Fibroblast of pulmonary artery (primary cell): ENCODE measurements at regions not wholly inside any gene's neighbourhood (a gene's known extent, or its start where the extent isn't known, plus 50 kb on each side); places are given as distances from the start of the nearest gene placed in this dataset.
"Not testable (repeated sequence)": the region's sequence is repeated elsewhere in the genome, so short reads cannot be mapped to it uniquely, and the experiment has no call there.

Experiments used
- DNase-seq: peaks from one replicate; pipeline ENCODE4 v3.0.0-alpha.2; 2010; ENCODE audit warnings: low read depth
- H3K4me3 ChIP-seq: replicated peaks from 2 replicates; pipeline ENCODE4 v1.5.1; 2011; ENCODE audit warnings: low read depth, mild to moderate bottlenecking, control low read depth, low read length, moderate library complexity
- TF ChIP-seq, protein P1 (sequence below): IDR thresholded peaks from 2 replicates; pipeline ENCODE4 v1.5.1; 2011; ENCODE audit warnings: mild to moderate bottlenecking, control low read depth, low read length, inconsistent platforms; ENCODE audit errors: missing control alignments

DNA sequence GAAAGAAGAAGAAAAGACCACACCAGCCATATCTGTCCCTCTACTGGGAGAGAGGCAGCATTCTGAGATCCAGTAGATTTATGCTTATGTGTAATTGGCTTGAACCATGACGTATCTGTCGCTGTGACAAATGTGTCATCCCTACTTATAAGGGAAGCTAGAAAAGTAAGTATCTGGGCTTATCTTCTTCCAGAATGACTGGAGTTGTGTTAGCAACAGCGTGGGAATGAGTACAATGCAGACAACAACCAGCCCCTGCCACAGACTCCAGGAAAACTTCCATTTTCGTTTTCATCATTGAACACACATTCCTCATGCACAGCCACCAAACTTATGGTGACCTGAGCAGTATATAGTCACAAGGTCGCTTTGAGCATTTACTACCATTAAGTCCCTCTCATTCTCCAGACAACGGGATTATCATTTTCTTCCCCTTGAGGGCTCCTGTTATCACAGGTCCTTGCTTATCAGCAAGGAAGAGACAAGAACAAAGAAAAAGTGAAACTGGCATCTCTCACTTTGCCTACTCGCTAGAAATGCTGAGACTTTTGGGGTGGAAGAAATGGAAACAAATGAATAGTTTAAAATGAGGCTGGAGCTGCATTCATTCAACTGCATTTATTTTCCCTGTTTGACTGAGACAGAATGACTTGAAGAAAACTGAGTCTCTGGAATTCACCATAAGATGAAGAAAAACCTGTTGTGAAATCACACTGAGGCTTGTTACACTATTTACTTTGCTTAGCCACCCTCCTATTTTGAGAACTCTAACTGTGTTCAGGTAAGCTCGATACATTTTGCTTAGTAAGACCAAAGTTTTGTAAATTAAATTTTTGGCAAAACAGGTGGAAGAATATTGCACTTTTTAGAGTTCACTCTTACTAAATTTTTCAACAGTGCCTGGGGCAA, 149.3 kb upstream of the FOXQ1 start:
- TF ChIP-seq, protein P1, sequence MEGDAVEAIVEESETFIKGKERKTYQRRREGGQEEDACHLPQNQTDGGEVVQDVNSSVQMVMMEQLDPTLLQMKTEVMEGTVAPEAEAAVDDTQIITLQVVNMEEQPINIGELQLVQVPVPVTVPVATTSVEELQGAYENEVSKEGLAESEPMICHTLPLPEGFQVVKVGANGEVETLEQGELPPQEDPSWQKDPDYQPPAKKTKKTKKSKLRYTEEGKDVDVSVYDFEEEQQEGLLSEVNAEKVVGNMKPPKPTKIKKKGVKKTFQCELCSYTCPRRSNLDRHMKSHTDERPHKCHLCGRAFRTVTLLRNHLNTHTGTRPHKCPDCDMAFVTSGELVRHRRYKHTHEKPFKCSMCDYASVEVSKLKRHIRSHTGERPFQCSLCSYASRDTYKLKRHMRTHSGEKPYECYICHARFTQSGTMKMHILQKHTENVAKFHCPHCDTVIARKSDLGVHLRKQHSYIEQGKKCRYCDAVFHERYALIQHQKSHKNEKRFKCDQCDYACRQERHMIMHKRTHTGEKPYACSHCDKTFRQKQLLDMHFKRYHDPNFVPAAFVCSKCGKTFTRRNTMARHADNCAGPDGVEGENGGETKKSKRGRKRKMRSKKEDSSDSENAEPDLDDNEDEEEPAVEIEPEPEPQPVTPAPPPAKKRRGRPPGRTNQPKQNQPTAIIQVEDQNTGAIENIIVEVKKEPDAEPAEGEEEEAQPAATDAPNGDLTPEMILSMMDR: no peak
- DNase-seq: no peak

DNA sequence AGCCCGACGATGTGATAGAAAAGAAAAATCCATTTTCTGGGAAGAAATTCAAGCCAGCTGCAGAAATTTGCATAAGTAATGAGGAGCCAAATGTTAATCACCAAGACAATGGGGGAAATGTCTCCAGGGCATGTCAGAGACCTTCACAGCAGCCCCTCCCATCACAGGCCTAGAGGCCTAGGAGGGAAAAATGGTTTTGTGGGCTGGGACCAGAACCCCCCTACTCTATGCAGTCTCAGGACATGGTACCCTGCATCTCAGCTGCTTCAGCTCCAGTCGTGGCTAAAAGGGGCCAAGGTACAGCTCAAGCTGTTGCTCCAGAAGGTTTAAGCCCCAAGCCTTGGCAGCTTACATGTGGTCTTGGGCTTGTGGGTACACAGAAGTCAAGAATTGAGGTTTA, 155.5 kb upstream of the FOXQ1 start:
- DNase-seq, H3K4me3 ChIP-seq: not testable (repeated sequence)

More for the DNA sequence above, 149.3 kb upstream of the FOXQ1 start:
- no peak overlapping the region for H3K4me3 ChIP-seq

DNA sequence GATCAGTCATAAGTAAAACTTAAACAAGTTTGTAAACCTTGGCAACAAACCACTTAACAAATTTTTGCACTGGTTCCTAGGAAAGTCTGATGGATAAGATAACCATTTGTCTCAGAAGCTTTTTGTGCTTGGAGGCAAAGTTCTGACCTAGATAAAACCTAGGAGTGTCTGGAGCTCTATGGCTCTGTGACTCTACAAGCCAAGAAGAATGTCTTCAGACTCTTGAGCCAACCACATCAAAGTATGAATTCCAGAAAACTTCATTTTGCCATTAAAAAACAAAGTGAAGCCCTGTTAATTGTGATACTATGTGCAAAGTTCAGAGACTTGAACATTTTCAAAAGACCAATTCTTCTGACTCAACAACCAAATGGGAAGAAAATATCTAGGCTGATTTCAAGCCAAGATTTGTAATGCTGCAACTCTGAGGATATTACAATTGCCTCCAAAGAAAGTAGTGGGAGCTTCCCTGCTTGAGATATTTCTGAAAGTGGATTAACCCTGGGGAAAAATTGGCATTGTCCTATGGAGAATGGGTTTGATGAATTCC, 158.1 kb upstream of the FOXQ1 start:
- no peak for DNase-seq
- no peak overlapping the region for H3K4me3 ChIP-seq
- TF ChIP-seq, protein P1: no peak

DNA sequence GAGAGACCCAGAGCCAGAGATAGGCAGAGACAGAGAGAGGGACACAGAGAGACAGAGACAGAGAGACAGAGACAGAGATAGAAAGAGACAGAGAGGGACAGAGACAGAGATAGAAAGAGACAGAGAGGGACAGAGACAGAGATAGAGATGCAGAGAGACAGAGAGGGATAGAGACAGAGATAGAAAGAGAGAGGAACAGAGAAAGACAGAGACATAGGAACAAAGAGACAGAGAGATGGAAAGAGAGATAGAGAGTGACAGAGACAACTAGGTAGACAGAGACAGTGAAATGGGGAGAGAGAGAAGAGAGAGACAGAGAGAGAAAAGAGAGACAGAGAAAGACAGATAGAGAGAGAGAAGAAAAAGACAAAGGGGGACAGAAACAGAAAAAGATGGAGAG, 165.4 kb upstream of the FOXQ1 start:
- H3K4me3 ChIP-seq: no peak overlapping the region
- TF ChIP-seq, protein P1: no peak
- no peak for DNase-seq

DNA sequence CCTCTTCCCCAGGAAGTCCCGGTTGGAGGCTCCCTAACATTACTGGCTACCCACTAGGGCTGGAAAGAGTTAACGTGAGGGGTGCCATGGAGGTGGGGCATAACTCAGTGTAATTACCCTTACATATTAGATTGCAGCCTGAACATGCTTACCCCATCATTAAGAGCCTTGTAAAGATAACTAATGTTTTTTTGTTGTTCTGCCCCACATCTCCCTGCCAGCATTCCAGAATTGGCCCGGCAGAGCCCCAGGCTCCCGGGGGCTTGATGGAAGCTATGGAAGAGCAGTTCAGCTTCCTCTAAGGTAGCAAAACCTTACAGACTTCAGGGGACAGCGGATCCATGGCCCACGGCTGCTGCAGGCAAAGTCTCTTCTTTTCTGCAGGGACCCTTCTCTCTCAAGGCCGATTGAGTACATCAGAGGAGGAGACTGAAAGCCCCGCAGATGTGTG, 166.1 kb upstream of the FOXQ1 start:
- DNase-seq: no peak
- no peak overlapping the region for H3K4me3 ChIP-seq
- TF ChIP-seq, protein P1: no peak

DNA sequence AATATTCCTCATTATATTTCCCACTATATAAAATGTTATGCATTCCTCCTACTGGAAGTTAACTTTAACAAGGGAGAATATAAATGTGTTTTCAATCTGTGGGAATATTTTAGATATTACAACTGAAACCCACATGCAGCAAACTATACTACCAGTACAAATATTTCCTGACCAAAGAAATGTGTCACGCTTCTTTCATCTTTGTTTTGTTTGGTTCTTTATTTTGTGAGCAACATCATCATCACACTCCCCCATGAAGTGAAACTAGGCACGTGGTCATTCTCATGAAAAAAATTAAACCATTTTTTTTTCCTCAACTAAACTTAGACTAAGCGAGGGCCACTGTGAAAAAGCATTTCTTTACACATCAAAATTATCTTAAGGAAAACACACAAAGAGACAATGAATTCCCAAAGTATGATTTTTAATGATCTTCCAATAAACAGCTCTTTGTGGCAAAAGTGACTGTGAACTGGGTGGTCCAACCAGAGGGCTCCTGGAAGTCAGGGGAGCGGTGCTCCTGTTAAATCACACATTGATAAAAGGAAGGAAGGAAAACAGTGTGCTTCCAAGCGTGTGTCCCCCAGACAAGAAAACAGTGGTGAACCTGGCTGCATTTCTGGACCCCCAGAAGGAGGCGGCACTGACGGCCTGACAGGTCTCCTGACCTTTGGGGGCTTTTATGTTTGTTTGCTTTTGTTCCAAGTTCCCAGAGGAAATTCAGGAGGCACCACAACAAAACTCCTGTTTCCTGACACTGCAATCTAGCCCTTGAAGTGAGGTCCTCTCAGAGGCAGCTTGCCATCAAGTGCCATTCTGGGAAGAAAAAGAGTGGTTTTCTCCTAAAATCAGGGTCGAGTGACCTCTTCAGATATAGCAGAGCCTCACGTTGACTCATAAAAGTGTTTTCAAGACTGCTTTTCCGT, 166.8 kb upstream of the FOXQ1 start:
- no peak overlapping the region for H3K4me3 ChIP-seq
- TF ChIP-seq, protein P1: no peak
- no peak for DNase-seq

DNA sequence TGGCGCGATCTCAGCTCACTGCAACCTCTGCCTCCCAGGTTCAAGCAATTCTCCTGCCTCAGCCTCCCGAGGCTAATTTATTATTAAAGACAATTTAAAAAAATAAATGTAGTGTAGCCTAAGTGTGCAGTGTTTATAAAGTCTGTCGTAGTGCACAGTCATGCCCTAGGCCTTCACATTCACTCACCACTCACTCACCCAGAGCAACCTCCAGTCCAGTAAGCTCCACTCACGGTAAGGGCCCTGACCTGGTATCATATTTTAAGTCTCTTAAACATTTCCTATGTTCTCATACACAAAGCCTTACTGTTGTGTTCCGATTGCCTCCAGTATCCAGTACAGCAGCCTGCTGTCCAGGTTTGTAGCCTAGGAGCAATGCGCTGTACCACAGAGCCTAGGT, 168.2 kb upstream of the FOXQ1 start:
- no peak overlapping the region for H3K4me3 ChIP-seq
- TF ChIP-seq, protein P1: no peak
- no peak for DNase-seq
